NCI-H2107 (cell line): ENCODE measurements at regions not wholly inside any gene's neighbourhood (a gene's known extent, or its start where the extent isn't known, plus 50 kb on each side); places are given as distances from the start of the nearest gene placed in this dataset.
"Not testable (repeated sequence)": the region's sequence is repeated elsewhere in the genome, so short reads cannot be mapped to it uniquely, and the experiment has no call there.

ENCODE experiments used
- DNase-seq: peaks from one replicate; lab custom pipeline; 2025; lab: John Stamatoyannopoulos, UW

DNA sequence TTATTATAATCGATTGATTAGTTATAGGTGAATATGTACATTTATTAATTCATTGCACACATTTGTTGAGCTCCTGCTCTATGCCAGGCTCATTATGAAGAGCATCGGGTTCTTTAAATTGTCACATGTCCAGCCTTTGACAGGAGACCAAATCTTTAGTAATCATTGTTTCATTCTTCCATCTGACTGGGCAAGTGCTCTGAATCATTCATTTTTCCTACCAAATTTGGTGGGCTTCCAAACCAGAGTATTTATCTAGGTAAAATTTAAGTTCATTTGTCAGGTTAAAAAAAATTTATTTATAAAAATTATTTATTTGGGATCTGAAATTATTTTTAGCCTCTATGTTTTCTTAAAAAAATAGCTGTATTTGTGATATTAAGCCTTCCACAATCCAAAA lies 404.9 kb upstream of the MMS22L start:
- DNase-seq: no peak

DNA sequence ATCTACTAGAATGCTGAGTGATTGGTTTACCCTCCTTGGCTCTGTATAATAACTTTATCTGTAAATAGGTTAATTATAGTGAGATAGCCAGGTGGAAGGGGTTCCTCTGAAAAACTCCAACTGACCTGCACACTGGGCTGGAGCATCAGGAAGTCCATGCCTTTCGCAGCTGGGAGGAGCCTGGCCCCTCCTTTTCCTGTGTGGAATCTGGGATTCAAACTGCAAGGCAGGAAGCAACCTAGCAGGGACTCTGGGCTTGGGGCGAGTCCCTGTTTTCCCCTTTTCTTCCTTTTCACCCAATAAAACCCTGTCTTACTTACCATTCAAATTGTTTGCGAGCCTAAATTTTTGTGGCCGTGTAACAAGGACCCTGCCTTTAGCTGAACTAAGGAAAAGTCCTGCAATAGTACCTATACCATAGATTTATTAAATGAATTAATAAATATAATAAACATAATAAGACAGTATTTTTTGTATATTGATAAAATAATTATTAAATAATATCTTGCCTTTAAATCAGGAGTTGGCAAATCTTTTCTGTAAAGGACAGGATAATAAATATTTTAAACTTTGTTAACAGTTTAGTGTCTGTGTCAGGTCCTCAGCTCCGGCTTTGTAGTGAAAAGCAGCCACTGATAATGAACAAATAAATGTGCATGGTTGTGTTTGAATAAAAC lies 406.2 kb upstream of the MMS22L start:
- no peak for DNase-seq

DNA sequence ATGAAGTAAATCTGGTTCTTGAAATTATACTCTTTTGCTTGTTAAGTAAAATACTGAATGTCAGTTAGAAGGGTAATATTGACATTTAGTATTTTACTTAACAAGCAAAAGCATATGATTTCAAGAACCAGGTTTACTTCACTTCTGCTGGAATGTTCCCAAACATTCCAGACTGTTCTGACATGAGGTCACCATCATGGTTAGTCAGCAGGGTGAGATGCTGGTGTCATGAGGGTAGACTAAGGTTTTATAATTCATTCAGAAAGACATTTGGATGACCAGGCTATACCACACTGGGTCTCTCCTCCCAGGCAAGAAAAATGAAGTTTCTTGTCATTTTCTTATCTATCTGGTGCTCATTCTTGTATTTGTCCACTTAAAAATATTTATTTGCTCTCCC lies 414.4 kb upstream of the MMS22L start:
- no peak for DNase-seq

DNA sequence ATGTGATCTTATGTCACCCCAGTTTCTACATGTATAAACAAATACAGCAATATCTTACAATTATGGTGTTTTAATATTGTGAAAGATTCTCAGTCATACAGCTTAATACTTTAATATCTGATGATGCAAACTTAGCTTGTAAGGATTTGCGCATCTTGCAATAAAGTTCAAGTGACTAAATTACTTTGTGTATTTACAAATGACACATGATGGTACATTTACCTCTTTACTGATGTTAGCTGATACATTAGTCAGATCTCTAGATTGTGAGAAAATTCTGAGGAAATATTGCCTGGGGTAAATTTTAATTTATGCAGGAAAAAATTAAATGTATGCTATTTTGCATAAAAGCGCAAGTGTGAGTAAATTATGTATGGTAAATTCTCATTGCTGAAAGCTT lies 418.8 kb upstream of the MMS22L start:
- no peak for DNase-seq

DNA sequence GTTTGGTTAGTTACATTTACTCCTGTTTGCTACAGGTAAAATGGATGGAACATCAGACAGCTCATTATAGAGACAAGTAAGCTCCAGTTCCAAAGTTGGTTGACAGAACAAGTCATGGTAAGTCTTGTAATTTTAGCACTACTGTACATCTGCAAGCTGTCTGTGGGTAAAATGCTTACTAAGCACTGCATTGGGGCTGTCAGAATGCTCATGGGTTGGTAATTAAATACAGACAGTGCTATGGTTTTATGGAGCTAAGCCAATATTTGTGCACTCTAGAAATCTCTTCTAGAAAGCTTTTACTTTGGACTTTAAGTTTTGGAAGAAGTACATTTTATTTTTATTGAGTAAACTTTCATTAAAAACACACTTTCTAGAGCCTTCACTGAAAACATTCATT lies 419.2 kb upstream of the MMS22L start:
- DNase-seq: no peak

DNA sequence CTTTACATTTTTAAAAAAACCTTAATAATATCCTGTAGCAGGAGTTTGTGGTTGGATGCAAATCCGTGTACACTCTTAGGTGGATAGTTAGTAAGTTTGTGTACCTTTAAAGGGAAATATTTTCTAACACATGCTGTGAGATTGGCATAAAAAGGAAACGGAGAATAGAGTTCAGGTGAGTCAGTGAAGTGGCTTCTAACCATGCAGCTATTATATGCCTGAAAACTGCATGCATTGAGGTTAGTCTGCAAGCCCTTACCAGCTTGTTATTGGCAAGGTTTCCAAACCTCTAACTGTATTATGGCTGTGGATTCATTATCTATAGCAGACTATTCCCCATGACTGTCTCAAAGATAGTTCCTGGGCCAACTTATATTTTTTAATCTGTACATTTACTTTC lies 420.6 kb upstream of the MMS22L start:
- DNase-seq: peak; percentile 10

DNA sequence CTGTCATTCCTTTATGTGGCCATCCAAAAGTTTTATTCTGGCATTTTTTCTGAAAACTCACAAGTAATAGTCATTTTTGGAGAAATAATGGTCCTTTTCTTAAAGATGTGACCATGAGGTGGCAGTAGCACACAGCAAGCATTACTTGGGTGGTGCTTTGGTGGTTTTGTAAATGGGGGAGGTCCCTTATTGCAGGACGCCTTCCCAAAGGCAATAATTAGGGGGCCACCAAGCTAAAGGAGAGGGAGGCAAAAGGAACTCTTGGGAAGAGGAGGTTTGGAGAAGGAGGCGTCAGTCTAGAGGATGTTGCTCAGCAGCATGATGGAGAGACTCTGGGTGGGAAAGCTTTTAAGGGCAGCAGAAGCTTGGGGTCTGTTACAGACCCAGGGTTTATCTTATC lies 422.6 kb upstream of the MMS22L start:
- DNase-seq: no peak

DNA sequence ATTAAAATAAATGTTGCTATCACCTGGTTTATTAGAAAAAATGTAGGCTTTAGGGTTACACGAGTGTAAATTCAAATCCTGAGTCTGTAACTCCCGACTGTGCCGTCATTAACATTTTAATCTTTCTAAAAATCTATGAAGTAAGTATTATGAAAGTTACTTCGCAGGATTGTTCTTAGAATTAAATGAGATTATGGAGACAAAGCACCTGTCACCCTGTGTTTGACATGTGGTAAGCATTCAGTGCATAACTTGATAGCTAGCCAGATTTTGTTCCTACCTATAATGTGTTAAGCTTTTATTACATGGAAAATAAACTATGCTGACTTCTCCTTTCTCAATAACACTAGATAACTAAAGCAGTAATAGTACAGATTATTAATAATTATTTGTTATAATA lies 429.7 kb upstream of the MMS22L start:
- no peak for DNase-seq

DNA sequence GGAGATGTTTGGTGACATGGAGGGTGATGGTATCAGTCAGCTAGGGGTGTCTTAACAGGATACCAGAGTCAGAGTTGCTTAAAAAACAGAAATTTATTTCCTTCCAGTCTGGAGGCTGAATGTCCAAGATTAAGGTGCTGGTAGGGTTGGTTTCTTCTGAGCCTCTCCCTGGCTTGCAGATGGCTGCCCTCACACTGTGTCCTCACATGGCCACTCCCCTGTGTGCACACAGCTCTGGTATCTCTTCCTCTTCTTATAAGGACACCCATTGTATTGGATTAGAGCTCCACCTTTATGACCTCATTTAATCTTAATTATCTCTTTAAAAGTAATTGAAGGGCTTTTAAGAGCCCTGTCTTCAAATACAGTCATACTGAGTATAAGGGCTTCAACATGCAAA lies 431.8 kb upstream of the MMS22L start:
- DNase-seq: no peak

DNA sequence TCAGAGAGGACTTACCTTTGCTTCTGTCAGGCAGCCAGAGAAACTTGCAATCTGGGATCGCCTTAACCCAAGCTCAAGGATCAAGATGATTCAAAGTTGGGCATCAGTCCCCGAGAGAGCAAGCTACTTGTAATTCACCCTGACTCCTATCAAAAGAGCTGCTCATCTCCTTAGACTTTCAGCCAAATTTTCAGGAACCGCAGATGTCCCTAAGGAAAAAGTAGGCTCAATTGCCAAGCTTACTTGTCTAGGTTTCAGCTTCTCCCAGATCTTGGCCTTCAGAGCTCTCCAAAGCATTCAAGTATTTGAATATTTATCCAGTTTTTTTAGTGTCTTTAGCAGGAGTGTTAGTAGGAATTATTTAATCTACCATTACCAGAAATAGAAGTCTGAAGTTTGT lies 434.1 kb upstream of the MMS22L start:
- no peak for DNase-seq

DNA sequence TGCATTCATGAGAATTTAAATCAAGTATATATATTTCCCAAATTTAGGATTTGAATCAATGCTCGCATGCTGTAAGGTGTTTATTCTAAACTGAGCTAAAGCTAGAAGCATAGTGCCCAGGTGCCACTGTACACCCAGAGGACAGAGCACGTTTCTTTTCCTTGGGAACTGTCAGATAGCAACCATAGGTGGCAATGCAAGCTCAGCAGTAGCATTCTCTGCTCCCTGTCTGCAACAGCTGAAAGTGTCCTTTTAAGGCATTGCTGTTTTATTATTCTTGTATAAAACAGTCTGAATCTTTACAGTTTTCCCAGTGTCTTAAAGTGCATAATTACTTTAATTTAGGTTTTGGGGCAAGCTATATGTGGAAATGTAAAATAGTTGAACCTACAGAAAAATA lies 443.4 kb upstream of the MMS22L start:
- no peak for DNase-seq

DNA sequence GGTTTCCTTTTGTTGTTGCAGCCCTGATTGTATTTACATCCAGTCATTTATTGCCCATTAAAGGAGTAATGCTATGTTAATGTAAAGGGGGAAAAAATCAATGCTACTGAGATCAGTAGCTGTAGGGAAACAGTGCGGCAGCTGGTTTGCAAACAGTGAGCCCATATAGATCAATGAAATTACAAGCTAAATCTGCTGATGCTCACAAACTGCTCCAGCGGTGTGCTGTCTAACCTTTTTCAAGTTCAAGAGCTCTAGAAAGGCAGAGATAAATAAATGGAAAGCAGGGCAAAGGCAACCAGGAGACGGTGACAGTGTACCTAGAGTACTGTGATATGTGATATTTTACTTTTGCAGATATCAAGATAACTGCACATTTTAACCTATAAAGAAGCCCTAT lies 449.0 kb upstream of the MMS22L start:
- DNase-seq: no peak

DNA sequence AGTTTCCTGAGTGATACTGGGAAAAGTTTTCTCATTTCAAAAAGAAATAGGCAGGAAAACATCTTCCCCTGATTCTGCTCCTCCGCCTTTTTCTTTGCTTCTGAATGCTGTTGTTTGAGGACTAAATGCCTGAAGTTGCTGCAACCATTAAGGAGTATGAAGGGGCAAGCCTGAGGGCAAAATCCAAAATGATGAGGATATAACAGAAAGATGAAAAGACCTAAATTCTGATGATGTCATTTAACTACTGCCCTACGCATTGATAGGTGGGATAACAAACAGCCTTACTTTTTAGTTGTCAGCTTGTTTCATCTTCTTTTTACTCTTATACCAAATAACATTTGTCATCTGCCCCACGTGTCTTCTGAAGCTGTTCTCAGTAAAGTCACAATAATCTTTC lies 474.6 kb upstream of the MMS22L start:
- DNase-seq: no peak

DNA sequence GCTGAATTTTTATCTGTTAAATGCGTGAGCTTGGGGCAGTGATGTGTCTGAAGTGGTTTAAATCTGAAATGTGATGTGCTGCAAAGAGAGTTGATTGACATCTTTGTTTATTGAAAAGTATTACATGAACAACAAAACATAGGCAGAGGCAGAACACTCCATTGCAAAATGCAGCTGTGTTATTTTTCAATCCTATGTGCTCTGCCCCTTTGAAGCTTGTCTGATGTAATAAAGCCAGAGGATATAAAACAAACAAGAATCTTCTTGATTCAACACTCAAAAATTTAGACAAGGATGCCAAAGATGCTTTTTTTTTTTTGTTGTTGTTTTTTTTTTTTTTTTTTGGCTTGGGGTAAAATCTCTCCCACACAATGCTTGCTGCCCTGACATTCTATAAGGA lies 482.4 kb upstream of the MMS22L start:
- DNase-seq: no peak

DNA sequence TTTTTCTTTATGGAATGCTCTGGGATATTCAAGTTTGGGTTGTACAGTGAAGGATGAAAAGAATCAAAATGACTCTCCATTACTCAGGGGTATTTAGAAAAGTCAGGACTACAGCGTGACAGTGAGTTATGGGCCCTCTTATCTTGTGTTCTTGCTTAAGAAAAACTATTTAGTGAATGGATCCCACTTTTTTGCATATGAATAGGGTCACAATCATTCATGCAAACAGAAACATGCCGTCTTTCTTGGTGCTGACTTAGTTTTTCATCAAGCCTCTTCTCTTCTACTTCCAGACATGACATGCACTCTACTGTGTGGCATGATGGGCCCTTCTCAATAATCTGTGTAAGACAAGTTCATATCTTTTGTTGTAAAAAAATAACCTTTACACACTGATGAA lies 488.4 kb upstream of the MMS22L start:
- no peak for DNase-seq

DNA sequence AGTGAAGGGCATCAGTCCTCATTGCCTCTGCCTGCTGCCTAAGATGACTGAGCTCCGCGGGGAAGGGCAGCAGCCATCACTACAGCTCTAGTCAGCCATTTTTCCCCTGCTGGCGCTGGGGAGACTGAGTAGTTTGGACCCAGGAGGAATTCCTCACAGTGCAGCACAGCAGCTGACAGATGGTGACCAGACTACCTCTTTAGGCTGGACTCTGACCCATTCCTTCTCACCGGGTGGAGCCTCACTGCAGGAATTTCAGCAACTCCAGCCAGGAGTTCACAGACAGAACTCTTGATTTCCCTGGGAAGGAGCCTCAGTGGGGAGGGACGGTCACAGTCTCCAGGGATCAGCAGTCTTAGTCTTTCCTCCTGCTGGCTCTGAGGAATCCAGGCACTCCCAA lies 492.0 kb upstream of the MMS22L start:
- no peak for DNase-seq

DNA sequence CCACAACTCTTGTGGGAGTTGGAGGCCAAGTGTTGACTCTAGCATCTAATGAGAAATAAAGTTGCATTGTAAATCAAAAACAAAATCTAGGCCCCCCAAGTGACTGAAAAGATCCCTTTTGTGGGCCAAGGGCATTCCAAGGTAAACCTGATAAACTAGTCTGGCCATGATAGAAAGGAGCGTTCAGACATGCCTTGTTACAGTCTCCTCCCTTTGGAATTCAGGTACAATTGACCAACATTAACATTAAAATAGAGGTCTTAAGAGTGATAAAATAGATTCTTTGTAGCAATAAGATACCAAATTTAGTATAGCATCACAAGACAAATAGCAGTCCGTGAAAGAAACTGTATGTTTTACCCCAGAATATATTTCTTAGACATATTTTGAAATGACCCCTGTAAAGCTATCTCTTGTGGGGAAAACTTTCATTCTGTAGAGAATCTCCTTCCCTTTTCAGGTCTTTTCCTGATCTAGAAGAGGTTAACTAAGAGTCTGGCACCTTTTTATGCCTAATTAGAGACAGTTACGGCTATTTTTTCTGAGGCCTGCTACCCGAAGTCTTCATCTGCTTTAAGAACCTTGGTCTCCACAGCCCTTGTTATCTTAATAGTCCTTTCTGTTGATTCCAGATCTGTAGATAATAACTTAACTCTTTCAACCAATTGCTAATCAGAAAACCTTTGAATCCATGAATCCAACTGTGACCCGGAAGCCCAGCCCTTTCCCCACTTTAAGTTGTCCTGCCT lies 495.4 kb upstream of the MMS22L start:
- no peak for DNase-seq

DNA sequence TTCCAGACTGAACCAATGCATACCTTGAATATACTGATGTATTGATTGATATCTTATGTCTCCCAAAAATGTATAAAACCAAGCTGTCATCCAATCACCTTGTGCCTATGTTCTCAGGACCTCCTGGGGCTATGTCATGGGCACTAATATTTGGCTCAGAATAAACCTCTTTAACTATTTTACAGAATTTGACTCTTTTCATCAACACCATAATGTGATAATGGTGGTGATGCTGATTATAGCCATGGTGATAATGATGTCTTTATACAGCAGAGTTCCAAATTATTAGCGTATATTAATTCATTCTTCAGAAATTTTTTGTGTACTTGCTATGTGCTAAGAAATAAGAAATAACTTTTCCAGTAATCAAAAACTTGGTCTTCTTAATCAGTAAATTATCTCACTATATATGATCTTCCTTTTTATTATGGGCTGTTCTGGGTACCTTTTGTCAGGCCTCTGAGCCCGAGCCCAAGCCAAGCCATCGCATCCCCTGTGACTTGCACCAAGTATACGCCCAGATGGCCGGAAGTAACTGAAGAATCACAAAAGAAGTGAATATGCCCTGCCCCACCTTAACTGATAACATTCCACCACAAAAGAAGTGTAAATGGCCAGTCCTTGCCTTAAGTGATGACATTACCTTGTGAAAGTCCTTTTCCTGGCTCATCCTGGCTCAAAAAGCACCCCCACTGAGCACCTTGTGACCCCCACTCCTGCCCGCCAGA lies 496.2 kb upstream of the MMS22L start:
- not testable (repeated sequence) for DNase-seq

DNA sequence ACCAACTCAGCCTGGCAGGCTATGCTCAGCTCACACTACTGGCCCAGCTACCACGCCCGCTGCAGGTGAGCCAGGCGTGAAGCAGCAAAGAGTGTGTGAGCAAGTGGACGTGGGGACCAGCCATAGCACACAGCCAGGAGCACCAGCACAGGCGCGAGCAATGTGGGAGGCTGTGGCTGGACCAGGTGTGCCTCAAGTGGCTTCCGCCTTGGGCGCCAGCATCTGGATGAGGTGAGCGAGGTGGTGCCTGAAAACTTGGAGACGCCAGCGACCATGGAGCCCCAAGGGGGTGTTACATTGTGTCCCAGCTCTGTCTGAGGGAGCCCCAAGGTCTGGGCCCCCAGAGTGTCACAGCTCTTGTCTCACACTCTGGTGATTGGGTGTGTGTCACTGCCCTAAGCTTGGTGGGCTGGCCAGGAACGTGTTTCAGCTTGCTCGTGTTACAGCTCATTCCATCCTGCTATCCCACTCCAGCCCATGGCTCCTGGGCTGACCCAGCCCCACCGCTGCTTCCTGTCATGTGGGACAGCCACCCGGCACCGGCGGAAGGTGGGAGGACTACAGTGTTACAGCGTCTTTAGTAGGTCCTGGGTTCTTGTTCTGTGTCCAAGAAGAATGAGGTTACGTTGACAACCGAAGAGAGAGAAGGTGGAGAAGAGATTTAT lies 508.0 kb upstream of the MMS22L start:
- no peak for DNase-seq

DNA sequence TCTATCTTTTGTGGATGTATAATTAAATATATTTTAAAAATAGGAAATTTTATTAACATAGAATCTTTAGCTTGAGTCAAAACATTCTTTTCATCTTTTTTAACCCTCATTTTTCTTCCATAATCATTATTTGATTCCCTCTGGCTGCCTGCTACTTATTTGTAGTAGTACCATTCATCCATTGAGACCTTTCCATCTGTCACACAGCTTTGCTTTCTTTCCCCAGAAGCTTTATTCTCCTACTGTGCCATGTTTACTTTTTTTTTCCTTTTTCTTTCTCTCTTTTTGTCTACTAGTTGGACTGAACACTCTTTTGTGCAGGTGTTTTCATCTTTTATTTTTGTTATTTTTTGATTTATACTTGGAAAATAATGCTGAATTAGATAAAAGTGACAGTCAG lies 522.6 kb upstream of the MMS22L start:
- no peak for DNase-seq

DNA sequence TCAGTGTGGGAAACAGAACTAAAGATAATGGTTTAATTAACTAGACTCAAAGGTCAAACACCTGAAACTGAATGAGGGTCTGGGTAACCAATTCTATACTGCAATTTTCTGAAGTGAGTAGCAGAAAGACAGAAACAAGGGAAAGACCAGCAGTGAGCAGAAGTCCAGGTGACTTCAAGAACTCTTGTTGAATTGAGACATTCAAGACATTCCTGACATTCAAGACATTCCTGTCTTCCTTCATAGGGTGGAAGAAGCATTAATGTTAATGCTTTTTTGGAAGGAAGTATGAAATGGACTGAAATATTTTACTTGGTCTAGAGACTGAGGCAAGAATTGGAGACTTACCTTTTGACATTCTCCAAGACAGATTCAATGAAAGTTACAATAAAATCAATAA lies 529.9 kb upstream of the MMS22L start:
- no peak for DNase-seq

DNA sequence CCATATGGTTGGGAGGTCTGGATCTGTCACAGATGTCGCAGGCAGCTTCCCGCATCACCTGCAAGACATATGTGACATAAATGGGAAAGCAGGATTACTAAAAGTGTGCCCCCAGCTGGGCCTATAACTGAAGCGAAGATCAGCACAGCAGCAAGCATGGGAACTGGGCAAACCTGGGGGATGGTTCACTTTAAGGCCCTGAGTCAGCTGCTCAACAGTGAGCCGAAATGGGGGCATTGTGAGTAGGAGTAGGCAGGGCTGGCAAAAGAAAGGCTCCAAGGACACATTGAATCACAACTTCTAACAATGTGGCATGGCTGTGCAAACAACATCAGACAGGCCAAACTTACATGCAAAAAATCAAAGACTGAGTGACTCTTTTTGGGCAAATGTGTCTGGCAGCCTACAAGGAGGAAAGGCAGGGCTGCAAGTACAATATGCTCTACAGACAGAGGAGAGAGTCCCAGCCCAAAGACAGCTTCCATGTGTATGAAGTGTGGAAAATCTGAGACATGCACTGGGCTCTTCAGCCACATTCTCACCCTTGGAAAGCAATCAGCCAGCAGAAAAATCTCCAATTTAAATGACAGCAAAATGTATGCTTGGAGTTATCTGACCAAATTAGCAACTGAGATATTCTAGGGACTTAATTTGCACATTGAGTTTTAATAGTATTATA lies 531.0 kb upstream of the MMS22L start:
- DNase-seq: no peak
